GM03348 (cell line): ENCODE measurements at regions not wholly inside any gene's neighbourhood (a gene's known extent, or its start where the extent isn't known, plus 50 kb on each side); places are given as distances from the start of the nearest gene placed in this dataset.

ENCODE experiments used
- DNase-seq: peaks from one replicate; pipeline ENCODE4 v3.0.0; 2012; ENCODE audit warnings: low spot score

GRCh38 chr5:56588131-56588487 lies 227.2 kb upstream of the MAP3K1 start:
- DNase-seq = no peak

GRCh38 chr5:56587381-56588130 lies 227.8 kb upstream of the MAP3K1 start:
- DNase-seq = no peak

GRCh38 chr5:56585999-56586691 lies 229.2 kb upstream of the MAP3K1 start:
- DNase-seq = no peak

GRCh38 chr5:56585461-56585860 lies 229.9 kb upstream of the MAP3K1 start:
- DNase-seq = no peak

GRCh38 chr5:56581426-56581825 lies 233.9 kb upstream of the MAP3K1 start:
- DNase-seq = no peak

- no peak for DNase-seq
These were observed 234.5 kb upstream of the MAP3K1 start for GRCh38 chr5:56580864-56581263.

GRCh38 chr5:56575821-56576220 lies 239.5 kb upstream of the MAP3K1 start:
- DNase-seq = no peak

- no peak for DNase-seq
These were observed 240.6 kb upstream of the MAP3K1 start for GRCh38 chr5:56574778-56575177.

GRCh38 chr5:56569566-56569965 lies 245.8 kb upstream of the MAP3K1 start:
- peak; percentile 29 for DNase-seq

- no peak for DNase-seq
These were observed 246.3 kb upstream of the MAP3K1 start for GRCh38 chr5:56569076-56569475.

- DNase-seq = no peak
These were observed 248.1 kb upstream of the MAP3K1 start for GRCh38 chr5:56567278-56567677.

- no peak for DNase-seq
These were observed 248.7 kb upstream of the MAP3K1 start for GRCh38 chr5:56566374-56567249.

- DNase-seq = no peak
These were observed 249.7 kb upstream of the MAP3K1 start for GRCh38 chr5:56565644-56566043.

- no peak for DNase-seq
These were observed 250.1 kb upstream of the MAP3K1 start for GRCh38 chr5:56565283-56565615.

GRCh38 chr5:56564541-56565282 lies 250.6 kb upstream of the MAP3K1 start:
- DNase-seq = no peak

- no peak for DNase-seq
These were observed 253.9 kb upstream of the MAP3K1 start for GRCh38 chr5:56561455-56561854.

- DNase-seq = no peak
These were observed 257.1 kb upstream of the MAP3K1 start for GRCh38 chr5:56558131-56558745.

- DNase-seq = no peak
These were observed 258.2 kb upstream of the MAP3K1 start for GRCh38 chr5:56557198-56557597.

GRCh38 chr5:56552612-56553268 lies 262.6 kb upstream of the MAP3K1 start:
- DNase-seq = no peak

- no peak for DNase-seq
These were observed 265.1 kb upstream of the MAP3K1 start for GRCh38 chr5:56550227-56550626.
